ENCODE measurements at regions not wholly inside any gene's neighbourhood (a gene's known extent, or its start where the extent isn't known, plus 50 kb on each side); places are given as distances from the start of the nearest gene placed in this dataset.
"Not testable (repeated sequence)": the region's sequence is repeated elsewhere in the genome, so short reads cannot be mapped to it uniquely, and the experiment has no call there.

GRCh38 chr6:49233483-49233882 is 229.6 kb downstream of the MMUT start:
- Mint-ChIP-seq H3K36me3 (ENCODE audit: low read depth) (no peaks in the 10 kb centered on the region), H3K9me3 (peaks cover 24% of the 10 kb centered on the region), H3K4me1 (ENCODE audit: low read depth) (no peaks in the 10 kb centered on the region), H3K4me3 (no peak overlapping the region), H3K27me3 (no peaks in the 10 kb centered on the region), H3K27ac (no peak overlapping the region)
- DNase-seq = no peak

- Mint-ChIP-seq H3K27me3 (no peaks in the 10 kb centered on the region), H3K27ac (no peak overlapping the region), H3K36me3 (ENCODE audit: low read depth) (no peaks in the 10 kb centered on the region), H3K4me3 (no peak overlapping the region), H3K9me3 (peaks cover 18% of the 10 kb centered on the region), H3K4me1 (ENCODE audit: low read depth) (no peaks in the 10 kb centered on the region)
- DNase-seq = no peak
Measured at GRCh38 chr6:49225471-49225870, 237.6 kb downstream of the MMUT start.

GRCh38 chr6:49220293-49220692 is 242.8 kb downstream of the MMUT start:
- Mint-ChIP-seq H3K27ac (no peak overlapping the region), H3K27me3 (no peaks in the 10 kb centered on the region), H3K4me3 (no peak overlapping the region), H3K4me1 (ENCODE audit: low read depth) (no peaks in the 10 kb centered on the region), H3K36me3 (ENCODE audit: low read depth) (no peaks in the 10 kb centered on the region), H3K9me3 (peaks cover 10% of the 10 kb centered on the region)
- DNase-seq = no peak

- Mint-ChIP-seq H3K27ac (no peak overlapping the region), H3K9me3 (peaks cover 13% of the 10 kb centered on the region), H3K4me1 (ENCODE audit: low read depth) (no peaks in the 10 kb centered on the region), H3K4me3 (no peak overlapping the region), H3K27me3 (no peaks in the 10 kb centered on the region), H3K36me3 (ENCODE audit: low read depth) (no peaks in the 10 kb centered on the region)
- no peak for DNase-seq
Measured at GRCh38 chr6:49205526-49205925, 257.5 kb downstream of the MMUT start.

- H3K4me1 Mint-ChIP-seq (ENCODE audit: low read depth) = no peaks in the 10 kb centered on the region
- H3K27me3 Mint-ChIP-seq = no peaks in the 10 kb centered on the region
- H3K4me3 Mint-ChIP-seq = no peak overlapping the region
- H3K9me3 Mint-ChIP-seq = peaks cover 9% of the 10 kb centered on the region
- no peak overlapping the region for H3K27ac Mint-ChIP-seq
- no peaks in the 10 kb centered on the region for H3K36me3 Mint-ChIP-seq (ENCODE audit: low read depth)
- DNase-seq = no peak
Measured at GRCh38 chr6:49202924-49203536, 260.0 kb downstream of the MMUT start.

GRCh38 chr6:49198015-49198414 is 265.0 kb downstream of the MMUT start:
- H3K4me1 Mint-ChIP-seq (ENCODE audit: low read depth) = no peaks in the 10 kb centered on the region
- no peak overlapping the region for H3K4me3 Mint-ChIP-seq
- no peaks in the 10 kb centered on the region for H3K36me3 Mint-ChIP-seq (ENCODE audit: low read depth)
- no peaks in the 10 kb centered on the region for H3K27me3 Mint-ChIP-seq
- H3K27ac Mint-ChIP-seq = no peak overlapping the region
- DNase-seq = no peak
- H3K9me3 Mint-ChIP-seq = peaks cover 7% of the 10 kb centered on the region

- not testable (repeated sequence) for H3K36me3 Mint-ChIP-seq (ENCODE audit: low read depth); H3K4me1 Mint-ChIP-seq (ENCODE audit: low read depth)
Measured at GRCh38 chr6:49162379-49162778, 300.7 kb downstream of the MMUT start.

GRCh38 chr6:49155316-49155715 is 307.7 kb downstream of the MMUT start:
- Mint-ChIP-seq H3K9me3 (peaks cover 14% of the 10 kb centered on the region), H3K4me1 (ENCODE audit: low read depth) (no peaks in the 10 kb centered on the region), H3K27ac (no peak overlapping the region), H3K36me3 (ENCODE audit: low read depth) (no peaks in the 10 kb centered on the region), H3K27me3 (no peaks in the 10 kb centered on the region), H3K4me3 (no peak overlapping the region)
- DNase-seq = no peak

More at GRCh38 chr6:49162379-49162778, 300.7 kb downstream of the MMUT start:
- not testable (repeated sequence) for H3K27me3 Mint-ChIP-seq, DNase-seq, H3K4me3 Mint-ChIP-seq, H3K27ac Mint-ChIP-seq
- peaks cover 14% of the 10 kb centered on the region for H3K9me3 Mint-ChIP-seq

GRCh38 chr6:49151957-49152356 is 311.1 kb downstream of the MMUT start:
- no peak overlapping the region for H3K4me3 Mint-ChIP-seq
- H3K27me3 Mint-ChIP-seq = no peaks in the 10 kb centered on the region
- H3K27ac Mint-ChIP-seq = no peak overlapping the region
- H3K9me3 Mint-ChIP-seq = peaks cover 15% of the 10 kb centered on the region
- no peaks in the 10 kb centered on the region for H3K36me3 Mint-ChIP-seq (ENCODE audit: low read depth)
- no peak for DNase-seq
- H3K4me1 Mint-ChIP-seq (ENCODE audit: low read depth) = no peaks in the 10 kb centered on the region

- H3K36me3 Mint-ChIP-seq (ENCODE audit: low read depth) = no peaks in the 10 kb centered on the region
- no peaks in the 10 kb centered on the region for H3K27me3 Mint-ChIP-seq
- no peak overlapping the region for H3K4me3 Mint-ChIP-seq
- peaks cover 15% of the 10 kb centered on the region for H3K9me3 Mint-ChIP-seq
- no peaks in the 10 kb centered on the region for H3K4me1 Mint-ChIP-seq (ENCODE audit: low read depth)
- no peak overlapping the region for H3K27ac Mint-ChIP-seq
- no peak for DNase-seq
Measured at GRCh38 chr6:49151461-49151860, 311.6 kb downstream of the MMUT start.

- Mint-ChIP-seq H3K36me3 (ENCODE audit: low read depth) (no peaks in the 10 kb centered on the region), H3K4me1 (ENCODE audit: low read depth) (no peaks in the 10 kb centered on the region)
Measured at GRCh38 chr6:49151033-49151432, 312.0 kb downstream of the MMUT start.

GRCh38 chr6:49145280-49145679 is 317.8 kb downstream of the MMUT start:
- Mint-ChIP-seq H3K27me3 (no peaks in the 10 kb centered on the region), H3K4me1 (ENCODE audit: low read depth) (no peaks in the 10 kb centered on the region), H3K27ac (no peak overlapping the region), H3K9me3 (peaks cover 9% of the 10 kb centered on the region), H3K36me3 (ENCODE audit: low read depth) (no peaks in the 10 kb centered on the region), H3K4me3 (no peak overlapping the region)
- DNase-seq = no peak

More at GRCh38 chr6:49151033-49151432, 312.0 kb downstream of the MMUT start:
- DNase-seq = no peak
- peaks cover 15% of the 10 kb centered on the region for H3K9me3 Mint-ChIP-seq
- no peaks in the 10 kb centered on the region for H3K27me3 Mint-ChIP-seq
- no peak overlapping the region for H3K27ac Mint-ChIP-seq
- H3K4me3 Mint-ChIP-seq = no peak overlapping the region

- no peak for DNase-seq
- Mint-ChIP-seq H3K4me3 (no peak overlapping the region), H3K27ac (no peak overlapping the region), H3K36me3 (ENCODE audit: low read depth) (no peaks in the 10 kb centered on the region), H3K4me1 (ENCODE audit: low read depth) (no peaks in the 10 kb centered on the region), H3K27me3 (no peaks in the 10 kb centered on the region), H3K9me3 (peaks cover 4% of the 10 kb centered on the region)
Measured at GRCh38 chr6:49142421-49143151, 320.5 kb downstream of the MMUT start.

- Mint-ChIP-seq H3K4me3 (no peak overlapping the region), H3K27ac (no peak overlapping the region), H3K36me3 (ENCODE audit: low read depth) (no peaks in the 10 kb centered on the region), H3K9me3 (peaks cover 8% of the 10 kb centered on the region), H3K27me3 (no peaks in the 10 kb centered on the region), H3K4me1 (ENCODE audit: low read depth) (no peaks in the 10 kb centered on the region)
- no peak for DNase-seq
Measured at GRCh38 chr6:49121970-49122369, 341.1 kb downstream of the MMUT start.

GRCh38 chr6:49118478-49118877 is 344.6 kb downstream of the MMUT start:
- no peaks in the 10 kb centered on the region for H3K4me1 Mint-ChIP-seq (ENCODE audit: low read depth)
- H3K4me3 Mint-ChIP-seq = no peak overlapping the region
- no peak overlapping the region for H3K27ac Mint-ChIP-seq
- DNase-seq = no peak
- H3K27me3 Mint-ChIP-seq = no peaks in the 10 kb centered on the region
- H3K9me3 Mint-ChIP-seq = peaks cover 5% of the 10 kb centered on the region
- no peaks in the 10 kb centered on the region for H3K36me3 Mint-ChIP-seq (ENCODE audit: low read depth)

Data from activated T-cell treated with anti-CD3 and anti-CD28 coated beads, Interleukin-2, amount 50 U/mL, for 24 hours (primary cell).